Epithelial cell of esophagus (primary cell): ENCODE measurements at regions not wholly inside any gene's neighbourhood (a gene's known extent, or its start where the extent isn't known, plus 50 kb on each side); places are given as distances from the start of the nearest gene placed in this dataset.
A peak's percentile ranks its signal among the peaks of the same experiment; 100 is the strongest.

ENCODE experiments used
- DNase-seq: peaks from one replicate; pipeline ENCODE4 v3.0.0; 2010; ENCODE audit warnings: low read depth
- H3K4me3 ChIP-seq: 2 replicates; pipeline ENCODE4 v1.5.1; 2011; ENCODE audit warnings: mild to moderate bottlenecking, low read length, control low read depth
- CTCF ChIP-seq: IDR thresholded peaks from 2 replicates; pipeline ENCODE4 v1.5.1; 2011; ENCODE audit warnings: low read depth, mild to moderate bottlenecking, low read length, control low read depth, inconsistent platforms; ENCODE audit not compliant: insufficient read depth; ENCODE audit errors: missing control alignments

GRCh38 chr14:45705940-45706534 lies 453.0 kb upstream of the MIS18BP1 start:
- no peak for DNase-seq
- TF ChIP-seq CTCF = no peak

GRCh38 chr14:45699471-45699870 lies 446.5 kb upstream of the MIS18BP1 start:
- TF ChIP-seq CTCF = no peak
- peak; percentile 10 for DNase-seq
- H3K4me3 ChIP-seq = no peak overlapping the region

More at GRCh38 chr14:45705940-45706534, 453.0 kb upstream of the MIS18BP1 start:
- no peak overlapping the region for H3K4me3 ChIP-seq

- peak; percentile 69 for DNase-seq
- H3K4me3 ChIP-seq = no peak overlapping the region
- no peak for TF ChIP-seq CTCF
Observed at GRCh38 chr14:45698462-45699134, 445.6 kb upstream of the MIS18BP1 start.

- H3K4me3 ChIP-seq = no peak overlapping the region
- TF ChIP-seq CTCF = no peak
- DNase-seq = no peak
Observed at GRCh38 chr14:45686771-45687170, 433.8 kb upstream of the MIS18BP1 start.

- TF ChIP-seq CTCF = no peak
- DNase-seq = no peak
- H3K4me3 ChIP-seq = no peak overlapping the region
Observed at GRCh38 chr14:45680531-45680930, 427.5 kb upstream of the MIS18BP1 start.

GRCh38 chr14:45679853-45680252 lies 426.9 kb upstream of the MIS18BP1 start:
- H3K4me3 ChIP-seq = no peak overlapping the region
- DNase-seq = peak; percentile 73
- TF ChIP-seq CTCF = no peak

- TF ChIP-seq CTCF = no peak
- no peak overlapping the region for H3K4me3 ChIP-seq
- peak; percentile 5 for DNase-seq
Observed at GRCh38 chr14:45678163-45678562, 425.2 kb upstream of the MIS18BP1 start.
